Nephron (organoid): ENCODE measurements at regions not wholly inside any gene's neighbourhood (a gene's known extent, or its start where the extent isn't known, plus 50 kb on each side); places are given as distances from the start of the nearest gene placed in this dataset.
"Not testable (repeated sequence)": the region's sequence is repeated elsewhere in the genome, so short reads cannot be mapped to it uniquely, and the experiment has no call there.

Source experiments
- H3K27ac Mint-ChIP-seq, 3 experiments: 2 replicates each; pipeline ENCODE4 v1.8.0; 2020; ENCODE audit warnings: mixed read lengths in 3 of 3, mild to moderate bottlenecking in 2 of 3, moderate library complexity in 1 of 3
- H3K27me3 Mint-ChIP-seq: 2 replicates; pipeline ENCODE4 v1.8.0; 2021; ENCODE audit warnings: low read depth, mild to moderate bottlenecking, moderate library complexity, mixed read lengths
- H3K36me3 Mint-ChIP-seq: 2 replicates; pipeline ENCODE4 v1.8.0; 2020; ENCODE audit warnings: low read depth, mixed read lengths
- H3K4me1 Mint-ChIP-seq: 2 replicates; pipeline ENCODE4 v1.8.0; 2020; ENCODE audit warnings: mixed read lengths
- H3K4me3 Mint-ChIP-seq, 3 experiments: 2 replicates each; pipeline ENCODE4 v1.8.0; 2020; ENCODE audit warnings: mild to moderate bottlenecking in 3 of 3, mixed read lengths in 3 of 3, moderate library complexity in 2 of 3
- H3K9me3 Mint-ChIP-seq: 2 replicates; pipeline ENCODE4 v1.8.0; 2020; ENCODE audit warnings: mixed read lengths
- CTCF ChIP-seq, 3 experiments: fragments of 200-600 bp; sonication (generic); IDR thresholded peaks; one replicate each; pipeline ENCODE4 v1.5.0; 2021; ENCODE audit warnings: antibody characterized with exemption in 3 of 3; ENCODE audit not compliant: unreplicated experiment in 3 of 3

- Mint-ChIP-seq H3K27me3 (no peaks in the 10 kb centered on the region), H3K9me3 (no peaks in the 10 kb centered on the region), H3K4me1 (no peaks in the 10 kb centered on the region), H3K4me3 (no peak overlapping the region), H3K36me3 (no peaks in the 10 kb centered on the region), H3K27ac (no peak overlapping the region)
- no peak for TF ChIP-seq CTCF (IDR thresholded peaks at IDR 0.05; ENCODE audit: unreplicated experiment in 3 of 3)
These were observed 115.6 kb upstream of the RNF32 start for GRCh38 chr7:156524818-156525597.

- no peak for TF ChIP-seq CTCF (IDR thresholded peaks at IDR 0.05; ENCODE audit: unreplicated experiment in 3 of 3)
- H3K4me1 Mint-ChIP-seq: no peaks in the 10 kb centered on the region
- no peaks in the 10 kb centered on the region for H3K27me3 Mint-ChIP-seq
- H3K9me3 Mint-ChIP-seq: no peaks in the 10 kb centered on the region
- H3K27ac Mint-ChIP-seq: no peak overlapping the region
- H3K36me3 Mint-ChIP-seq: no peaks in the 10 kb centered on the region
- no peak overlapping the region for H3K4me3 Mint-ChIP-seq
These were observed 117.0 kb upstream of the RNF32 start for GRCh38 chr7:156523447-156524048.

- no peak overlapping the region for H3K4me3 Mint-ChIP-seq
- no peaks in the 10 kb centered on the region for H3K9me3 Mint-ChIP-seq
These were observed 117.8 kb upstream of the RNF32 start for GRCh38 chr7:156522801-156523200.

GRCh38 chr7:156519070-156519469, 121.5 kb upstream of the RNF32 start:
- H3K36me3 Mint-ChIP-seq: no peaks in the 10 kb centered on the region
- H3K9me3 Mint-ChIP-seq: no peaks in the 10 kb centered on the region
- H3K4me3 Mint-ChIP-seq: no peak overlapping the region
- H3K4me1 Mint-ChIP-seq: no peaks in the 10 kb centered on the region
- no peak for TF ChIP-seq CTCF (IDR thresholded peaks at IDR 0.05; ENCODE audit: unreplicated experiment in 3 of 3)
- H3K27me3 Mint-ChIP-seq: no peaks in the 10 kb centered on the region
- H3K27ac Mint-ChIP-seq: no peak overlapping the region

More at GRCh38 chr7:156522801-156523200, 117.8 kb upstream of the RNF32 start:
- Mint-ChIP-seq H3K4me1 (no peaks in the 10 kb centered on the region), H3K27ac (no peak overlapping the region), H3K36me3 (no peaks in the 10 kb centered on the region), H3K27me3 (no peaks in the 10 kb centered on the region)
- no peak for TF ChIP-seq CTCF (IDR thresholded peaks at IDR 0.05; ENCODE audit: unreplicated experiment in 3 of 3)

GRCh38 chr7:156518466-156518865, 122.1 kb upstream of the RNF32 start:
- Mint-ChIP-seq H3K9me3 (no peaks in the 10 kb centered on the region), H3K36me3 (no peaks in the 10 kb centered on the region), H3K27me3 (no peaks in the 10 kb centered on the region), H3K4me3 (no peak overlapping the region), H3K27ac (no peak overlapping the region), H3K4me1 (no peaks in the 10 kb centered on the region)
- no peak for TF ChIP-seq CTCF (IDR thresholded peaks at IDR 0.05; ENCODE audit: unreplicated experiment in 3 of 3)

- not testable (repeated sequence) for H3K9me3 Mint-ChIP-seq, H3K27ac Mint-ChIP-seq, H3K4me3 Mint-ChIP-seq, H3K4me1 Mint-ChIP-seq, H3K36me3 Mint-ChIP-seq, H3K27me3 Mint-ChIP-seq
These were observed 122.7 kb upstream of the RNF32 start for GRCh38 chr7:156517858-156518257.
